ENCODE measurements at regions not wholly inside any gene's neighbourhood (a gene's known extent, or its start where the extent isn't known, plus 50 kb on each side); places are given as distances from the start of the nearest gene placed in this dataset.

GRCh38 chr14:43539210-43539609, 967.9 kb downstream of the FSCB start:
- DNase-seq (no peak), ATAC-seq (ENCODE audit: low read depth) (no peak)
- WGBS (ENCODE audit: insufficient coverage) = 72% methylated on average over 6 of the region's 6 CpGs
- H3K4me3 ChIP-seq (ENCODE audit: control extremely low read depth in 1 of 5, extremely low read depth in 1 of 5, insufficient read depth in 1 of 5, low read depth in 2 of 5, low read length in 4 of 5) = no peak overlapping the region
- Mint-ChIP-seq H3K27me3 (no peaks in the 10 kb centered on the region), H3K4me1 (no peaks in the 10 kb centered on the region), H3K4me3 (no peak overlapping the region), H3K9me3 (ENCODE audit: insufficient read depth) (peaks cover 5% of the 10 kb centered on the region), H3K27ac (no peak overlapping the region)
- no peak for TF ChIP-seq CTCF (IDR thresholded peaks at IDR 0.05)
- no peak for TF ChIP-seq EZH2 (IDR thresholded peaks at IDR 0.05; ENCODE audit: borderline replicate concordance, insufficient read depth, low read depth, low read length, poor library complexity, severe bottlenecking)
- no peaks in the 10 kb centered on the region for H3K36me3 ChIP-seq (replicated peaks in 1 of 2; ENCODE audit: control extremely low read depth in 1 of 2, control insufficient read depth in 1 of 2, extremely low read depth in 1 of 2, insufficient read depth in 2 of 2, low read length in 1 of 2)
- intact Hi-C loops (cut with micrococcal nuclease) = no loop called here
- no peaks in the 10 kb centered on the region for H3K4me1 ChIP-seq (ENCODE audit: control insufficient read depth in 2 of 2, insufficient read depth in 2 of 2, low read length in 2 of 2)
- H3K27ac ChIP-seq (ENCODE audit: low read length in 2 of 2) = no peak overlapping the region
- H3K79me2 ChIP-seq (ENCODE audit: control insufficient read depth, insufficient read depth, low read length) = no peaks in the 10 kb centered on the region
- no peak overlapping the region for H3K9ac ChIP-seq (ENCODE audit: low read length)
- no peaks in the 10 kb centered on the region for H3K27me3 ChIP-seq (replicated peaks in 1 of 4; ENCODE audit: control extremely low read depth in 1 of 4, control insufficient read depth in 3 of 4, insufficient read depth in 4 of 4, low read length in 3 of 4)
- peaks cover 0 to 21% (median 2%) of the 10 kb centered on the region in 3 donors for H3K9me3 ChIP-seq (ENCODE audit: control extremely low read depth in 1 of 3, control insufficient read depth in 2 of 3, insufficient read depth in 1 of 3, low read length in 2 of 3)
- no peak overlapping the region for H2AFZ ChIP-seq (ENCODE audit: insufficient read depth, low read depth, low read length, poor library complexity, severe bottlenecking)
- no peaks in the 10 kb centered on the region for H4K20me1 ChIP-seq (ENCODE audit: control insufficient read depth, insufficient read depth, low read length, poor library complexity, severe bottlenecking)
- H3K4me2 ChIP-seq (replicated peaks; ENCODE audit: low read depth, low read length, poor library complexity, severe bottlenecking) = no peak overlapping the region
- CTCF ChIA-PET = no interaction called here
- POLR2A ChIA-PET = no interaction called here

GRCh38 chr14:43535231-43535838, 971.7 kb downstream of the FSCB start:
- Histone ChIP-seq H3K79me2 (ENCODE audit: control insufficient read depth, insufficient read depth, low read length) (no peaks in the 10 kb centered on the region), H4K20me1 (ENCODE audit: control insufficient read depth, insufficient read depth, low read length, poor library complexity, severe bottlenecking) (no peaks in the 10 kb centered on the region), H3K4me3 (ENCODE audit: control extremely low read depth in 1 of 5, extremely low read depth in 1 of 5, insufficient read depth in 1 of 5, low read depth in 2 of 5, low read length in 4 of 5) (no peak overlapping the region), H3K9ac (ENCODE audit: low read length) (no peak overlapping the region), H3K36me3 (replicated peaks in 1 of 2; ENCODE audit: control extremely low read depth in 1 of 2, control insufficient read depth in 1 of 2, extremely low read depth in 1 of 2, insufficient read depth in 2 of 2, low read length in 1 of 2) (no peaks in the 10 kb centered on the region), H2AFZ (ENCODE audit: insufficient read depth, low read depth, low read length, poor library complexity, severe bottlenecking) (no peak overlapping the region), H3K9me3 (ENCODE audit: control extremely low read depth in 1 of 3, control insufficient read depth in 2 of 3, insufficient read depth in 1 of 3, low read length in 2 of 3) (peaks cover 0 to 27% (median 0%) of the 10 kb centered on the region in 3 donors), H3K27me3 (replicated peaks in 1 of 4; ENCODE audit: control extremely low read depth in 1 of 4, control insufficient read depth in 3 of 4, insufficient read depth in 4 of 4, low read length in 3 of 4) (no peaks in the 10 kb centered on the region), H3K4me1 (ENCODE audit: control insufficient read depth in 2 of 2, insufficient read depth in 2 of 2, low read length in 2 of 2) (no peaks in the 10 kb centered on the region), H3K27ac (ENCODE audit: low read length in 2 of 2) (no peak overlapping the region), H3K4me2 (replicated peaks; ENCODE audit: low read depth, low read length, poor library complexity, severe bottlenecking) (no peak overlapping the region)
- ATAC-seq (ENCODE audit: low read depth) = no peak
- ChIA-PET POLR2A (no interaction called here), CTCF (no interaction called here)
- intact Hi-C loops (cut with micrococcal nuclease) = no loop called here
- DNase-seq = no peak
- Mint-ChIP-seq H3K9me3 (ENCODE audit: insufficient read depth) (peaks cover 5% of the 10 kb centered on the region), H3K27me3 (no peaks in the 10 kb centered on the region), H3K4me3 (no peak overlapping the region), H3K27ac (no peak overlapping the region), H3K4me1 (no peaks in the 10 kb centered on the region)
- WGBS (ENCODE audit: insufficient coverage) = 95% methylated on average over 18 of the region's 18 CpGs
- TF ChIP-seq EZH2 (IDR thresholded peaks at IDR 0.05; ENCODE audit: borderline replicate concordance, insufficient read depth, low read depth, low read length, poor library complexity, severe bottlenecking) (no peak), CTCF (IDR thresholded peaks at IDR 0.05) (no peak)

All from B cell (primary cell).